ELR (cell line): ENCODE measurements at regions not wholly inside any gene's neighbourhood (a gene's known extent, or its start where the extent isn't known, plus 50 kb on each side); places are given as distances from the start of the nearest gene placed in this dataset.
A peak's percentile ranks its signal among the peaks of the same experiment; 100 is the strongest.
"Not testable (repeated sequence)": the region's sequence is repeated elsewhere in the genome, so short reads cannot be mapped to it uniquely, and the experiment has no call there.

Experiments used
- DNase-seq: peaks from one replicate; pipeline ENCODE4 v3.0.0-alpha.2; 2015; ENCODE audit warnings: low read depth

DNA sequence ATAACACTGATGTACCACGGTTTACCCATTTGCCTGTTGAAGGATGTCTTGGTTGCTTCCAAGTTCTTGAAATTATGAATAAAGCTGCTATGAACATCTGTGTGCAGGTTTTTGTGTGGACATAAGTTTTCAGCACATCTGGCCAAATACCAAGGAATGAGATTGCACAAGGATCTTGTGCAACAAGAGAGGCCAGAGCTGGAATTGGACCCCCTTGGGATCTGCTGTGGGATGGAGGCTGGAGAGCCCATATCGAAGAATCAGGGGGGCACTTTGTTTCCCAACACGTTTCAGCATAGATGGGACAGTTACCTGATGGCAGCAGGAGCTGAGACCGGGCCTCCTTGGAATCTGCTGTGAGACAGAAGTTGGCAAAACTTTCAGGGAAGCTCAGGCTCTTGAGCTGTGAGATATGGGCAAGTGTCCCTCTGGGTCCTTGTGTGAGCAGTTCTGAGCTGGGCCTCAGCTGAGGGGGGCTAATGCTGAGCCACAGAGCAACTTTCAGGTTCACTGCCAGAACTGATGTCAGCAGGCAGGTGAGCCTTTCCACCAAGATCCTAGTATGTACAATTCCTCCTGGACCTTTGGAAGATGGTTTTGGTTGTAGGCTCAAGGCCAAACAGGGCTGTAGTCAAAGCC lies 115.2 kb upstream of the RAB18 start:
- DNase-seq, result no peak

DNA sequence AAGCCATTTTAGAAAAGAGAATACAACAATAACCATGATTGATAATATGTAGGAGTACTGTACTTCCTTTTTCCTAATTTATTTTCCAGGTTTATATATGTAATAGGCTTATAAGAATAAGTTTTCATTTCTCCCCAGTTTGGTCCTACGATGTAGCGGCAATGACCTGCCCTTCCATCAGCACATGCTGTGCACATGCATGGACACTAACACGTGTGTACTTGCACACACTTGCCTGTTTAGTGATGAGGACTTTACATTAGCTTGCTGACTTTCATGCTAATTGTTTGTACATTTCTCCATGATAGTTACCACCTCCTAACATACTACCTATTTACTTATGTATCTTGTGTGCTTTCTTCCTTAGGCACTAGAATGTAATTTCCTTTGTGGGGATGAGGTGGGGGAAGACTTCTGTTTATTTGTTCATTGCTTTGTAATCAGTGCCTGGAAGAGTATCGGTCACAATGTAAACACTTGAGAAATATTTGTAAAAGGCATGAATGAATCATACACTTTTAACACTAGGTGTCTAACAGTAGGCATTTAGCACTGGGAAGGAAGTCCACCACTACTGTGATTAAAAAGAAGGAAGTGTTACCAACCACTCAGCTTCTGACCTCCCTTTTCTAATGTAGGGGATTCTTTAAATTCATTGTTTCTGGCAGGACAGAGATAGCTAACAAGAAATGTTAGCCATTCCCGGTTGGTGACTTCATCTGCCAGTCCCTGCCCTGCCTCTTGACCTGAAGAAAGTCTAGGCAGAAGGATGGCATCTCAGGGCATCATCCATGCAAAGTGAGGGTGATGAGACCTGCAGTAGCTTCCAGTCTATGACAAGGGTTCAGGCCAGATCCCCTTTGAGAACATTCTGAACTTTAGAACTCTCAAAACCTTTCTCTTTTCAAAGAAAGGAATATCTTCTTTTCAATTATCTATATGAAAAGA lies 120.2 kb upstream of the RAB18 start:
- peak; percentile 54 for DNase-seq

GRCh38 chr10:27382176-27382575 lies 121.9 kb upstream of the RAB18 start:
- DNase-seq, result no peak

DNA sequence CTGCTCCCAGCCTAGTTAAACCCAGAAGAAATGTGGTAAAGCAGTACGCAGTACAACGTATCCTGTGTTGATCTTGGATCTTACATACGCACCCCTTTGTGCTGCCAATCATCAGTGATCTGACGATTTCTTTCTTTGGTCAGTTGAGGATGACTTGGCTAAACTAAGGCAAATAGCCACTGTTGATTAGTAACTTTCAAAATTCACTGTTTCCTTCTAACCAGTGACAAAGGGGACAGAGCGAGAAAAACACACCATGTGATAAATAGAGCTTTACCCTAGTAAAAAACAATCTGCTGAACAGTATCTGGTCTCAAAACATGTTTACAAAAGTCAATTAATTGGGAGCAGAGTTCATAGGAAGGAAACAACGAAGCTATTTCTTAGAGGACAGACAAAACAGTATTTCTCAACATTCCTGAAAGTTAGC lies 123.2 kb upstream of the RAB18 start:
- DNase-seq, result no peak

DNA sequence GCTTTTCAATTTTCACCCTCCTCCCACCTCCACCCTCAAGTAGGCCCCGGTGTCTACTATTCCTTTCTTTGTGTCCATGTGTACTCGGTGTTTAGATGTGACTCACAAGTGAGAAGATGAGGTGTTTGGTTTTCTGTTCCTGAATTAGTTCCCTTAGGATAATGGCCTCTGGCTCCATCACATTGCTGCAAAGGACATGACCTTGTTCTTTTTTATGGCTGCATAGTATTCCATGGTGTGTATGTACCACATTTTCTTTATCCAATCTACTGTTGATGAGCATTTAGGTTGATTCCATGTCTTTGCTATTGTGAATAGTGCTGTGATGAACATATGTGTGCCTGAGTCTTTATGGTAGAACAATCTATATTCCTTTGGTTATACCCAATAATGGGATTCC lies 125.1 kb upstream of the RAB18 start:
- DNase-seq, result not testable (repeated sequence)

DNA sequence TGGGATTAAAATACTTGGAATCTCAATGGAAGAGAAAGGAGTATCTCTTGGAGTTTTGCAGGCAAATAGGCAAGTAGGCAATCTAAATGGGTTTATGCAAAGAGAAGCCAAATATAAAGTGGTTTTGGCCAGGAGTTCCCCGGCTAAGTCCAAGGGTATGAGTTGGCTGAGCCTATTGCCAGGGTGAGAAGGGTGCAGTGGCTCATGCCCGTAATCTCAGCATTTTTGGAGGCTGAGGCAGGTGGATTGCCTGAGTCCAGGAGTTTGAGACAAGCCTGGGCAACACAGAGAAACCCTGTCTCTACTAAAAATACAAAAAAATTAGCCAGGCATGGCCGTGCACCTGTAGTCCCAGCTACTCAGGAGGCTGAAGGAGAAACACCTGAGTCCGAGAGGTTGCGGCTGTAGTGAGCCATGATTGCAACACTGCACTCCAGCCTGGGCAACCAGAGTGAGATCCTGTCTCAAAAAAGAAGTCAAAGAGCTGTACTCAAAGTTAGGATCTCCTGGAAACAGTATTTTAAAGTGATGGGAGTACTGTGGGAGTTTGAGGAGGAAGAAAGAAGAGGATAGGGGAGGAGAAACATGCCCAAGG lies 130.4 kb upstream of the RAB18 start:
- DNase-seq, result no peak

DNA sequence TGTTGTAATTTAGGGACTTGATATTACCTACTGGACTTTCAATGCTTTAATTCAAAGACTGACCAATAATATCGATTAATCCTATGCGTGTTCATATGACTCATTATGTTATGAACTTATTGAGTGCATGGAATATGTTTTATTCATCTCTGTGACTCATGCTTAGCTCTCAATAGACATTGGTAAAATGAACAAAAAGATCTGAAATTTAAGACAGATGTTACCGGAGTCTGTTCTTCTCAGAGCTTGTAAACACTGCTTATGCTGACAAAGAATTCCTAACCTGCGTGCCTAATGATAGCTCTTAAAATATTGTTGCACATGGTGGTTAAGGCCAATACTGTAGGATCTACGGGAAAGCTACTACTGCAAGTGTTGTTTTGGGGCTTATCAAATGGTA lies 131.5 kb upstream of the ACBD5 start:
- peak; percentile 28 for DNase-seq

DNA sequence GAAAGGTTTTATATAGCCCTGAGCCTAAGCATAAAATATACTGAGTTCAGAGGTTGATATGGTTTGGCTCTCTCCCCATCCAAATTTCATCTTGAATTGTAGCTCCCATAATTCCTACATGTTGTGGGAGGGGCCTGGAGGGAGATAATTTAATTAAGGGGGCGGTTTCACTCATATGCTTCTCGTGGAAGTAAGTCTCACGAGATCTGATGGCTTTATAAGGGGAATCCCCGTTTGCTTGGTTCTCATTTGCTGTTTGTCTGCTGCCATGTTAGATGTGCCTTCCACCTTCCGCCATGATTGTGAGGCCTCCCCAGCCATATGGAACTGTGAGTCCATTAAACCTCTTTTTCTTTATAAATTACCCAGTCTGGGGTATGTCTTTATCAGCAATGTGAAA lies 130.8 kb upstream of the ACBD5 start:
- not testable (repeated sequence) for DNase-seq

DNA sequence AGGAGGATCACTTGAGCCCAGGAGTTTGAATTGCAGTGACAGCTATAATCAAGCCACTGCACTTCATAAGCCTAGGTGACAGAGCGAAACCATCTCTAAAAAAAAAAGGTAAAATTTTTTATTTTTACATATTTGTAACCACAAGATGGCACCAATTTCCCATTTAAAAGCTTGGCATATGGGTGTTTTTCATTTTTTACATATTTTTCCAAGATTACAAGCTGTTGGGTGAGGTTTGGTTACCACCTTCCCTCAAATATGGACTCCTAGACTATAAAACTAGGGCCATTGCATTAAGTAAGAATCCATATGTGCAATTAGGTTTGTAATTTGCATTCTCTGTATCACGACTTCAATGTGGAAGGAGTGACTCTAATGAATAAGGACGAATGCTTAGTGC lies 129.3 kb upstream of the ACBD5 start:
- peak; percentile 40 for DNase-seq

GRCh38 chr10:27368706-27369105 lies 128.1 kb upstream of the ACBD5 start:
- DNase-seq, result no peak

- no peak for DNase-seq
Observed at GRCh38 chr10:27366769-27367168, 126.2 kb upstream of the ACBD5 start.

DNA sequence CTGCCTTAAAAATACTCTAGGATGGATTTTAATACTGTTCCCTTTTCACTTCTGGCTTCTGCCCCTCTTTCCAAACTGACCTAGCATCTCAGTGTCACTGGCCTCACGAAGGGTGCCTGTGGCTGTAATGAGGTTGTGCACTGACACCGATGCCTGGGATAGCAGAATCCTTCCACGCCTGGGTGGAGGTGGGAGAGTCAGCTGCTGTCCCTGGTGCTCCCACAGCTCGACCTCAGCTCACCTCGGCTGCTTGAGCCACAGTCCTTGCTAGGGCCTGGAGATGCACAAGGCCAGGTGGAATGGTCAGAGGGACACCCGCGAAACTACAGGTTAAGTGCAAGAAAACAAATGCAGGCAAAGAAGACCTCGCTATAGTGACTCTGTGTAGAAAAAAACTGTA lies 123.4 kb upstream of the ACBD5 start:
- DNase-seq, result no peak

GRCh38 chr10:27360581-27361172 lies 120.1 kb upstream of the ACBD5 start:
- peak; percentile 68 for DNase-seq

- no peak for DNase-seq
Observed at GRCh38 chr10:27359792-27360355, 119.3 kb upstream of the ACBD5 start.

DNA sequence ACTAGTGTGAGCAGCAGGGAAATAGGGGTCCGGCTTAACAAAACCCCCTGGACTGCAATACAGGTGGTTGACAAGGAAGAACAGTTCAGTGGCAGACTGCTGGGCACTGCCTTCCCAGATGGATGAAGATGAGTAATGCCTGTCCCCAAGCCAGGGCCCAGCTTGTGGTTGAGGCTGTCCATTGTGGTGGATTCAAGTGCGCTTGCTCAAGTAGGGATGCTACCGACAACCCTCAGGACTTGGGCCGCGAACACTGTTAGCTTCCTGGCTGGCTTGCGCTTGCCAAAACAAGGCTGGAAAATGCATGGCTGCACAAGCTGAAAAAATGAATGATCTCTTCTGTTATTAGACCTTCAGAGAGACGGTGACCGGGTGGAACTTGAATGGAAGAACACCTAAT lies 116.1 kb upstream of the ACBD5 start:
- DNase-seq, result no peak

DNA sequence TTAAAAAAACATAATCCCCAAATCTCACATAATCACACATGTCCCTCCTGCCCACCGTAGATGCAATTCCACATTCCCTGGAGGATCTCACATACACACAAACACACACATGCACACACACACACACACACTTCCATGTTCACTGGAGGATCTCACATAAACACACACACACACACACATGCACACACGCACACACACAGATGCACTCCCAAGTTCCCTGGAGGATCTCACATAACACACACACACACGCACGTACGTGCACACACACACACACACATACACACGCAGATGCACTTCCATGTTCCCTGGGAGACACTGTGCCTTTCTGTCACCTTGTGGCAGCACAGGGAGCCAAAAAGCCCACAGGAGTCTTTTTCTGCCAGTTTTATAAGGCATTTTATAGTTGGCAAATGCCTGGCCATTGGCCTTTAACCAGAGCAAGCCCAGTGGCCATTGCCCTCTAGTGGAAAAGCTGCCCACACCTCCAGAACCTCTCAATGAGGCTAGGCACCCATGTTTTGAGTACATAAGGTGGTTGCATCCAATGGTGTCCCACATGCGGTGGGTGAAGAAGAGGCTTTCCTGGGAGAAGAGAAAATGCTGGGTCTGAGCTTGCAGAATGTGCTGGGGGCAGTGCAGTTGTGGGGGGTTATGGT lies 115.4 kb upstream of the ACBD5 start:
- DNase-seq, result peak; percentile 10

GRCh38 chr10:27354643-27355270 lies 114.2 kb upstream of the ACBD5 start:
- not testable (repeated sequence) for DNase-seq

DNA sequence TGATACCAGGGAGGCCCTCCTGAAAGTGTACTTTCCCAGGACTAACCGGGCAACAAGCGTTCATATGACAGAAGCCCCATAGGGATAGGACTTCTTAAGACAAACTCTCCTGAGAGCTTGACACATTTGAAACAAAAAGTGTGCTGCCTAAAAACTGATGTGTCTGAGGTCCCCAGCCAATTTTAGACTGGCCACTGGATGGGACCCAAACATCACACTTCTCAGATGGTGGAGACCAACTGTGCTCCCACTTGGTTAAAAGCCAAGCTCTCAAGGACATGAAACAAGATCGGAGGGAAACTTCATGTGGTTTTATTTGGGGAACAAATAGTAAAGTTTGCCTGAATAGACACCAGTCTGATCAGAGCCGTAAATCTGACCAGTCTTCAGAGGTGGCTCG lies 113.5 kb upstream of the ACBD5 start:
- DNase-seq, result not testable (repeated sequence)

GRCh38 chr10:27349987-27350386 lies 109.4 kb upstream of the ACBD5 start:
- DNase-seq, result no peak

DNA sequence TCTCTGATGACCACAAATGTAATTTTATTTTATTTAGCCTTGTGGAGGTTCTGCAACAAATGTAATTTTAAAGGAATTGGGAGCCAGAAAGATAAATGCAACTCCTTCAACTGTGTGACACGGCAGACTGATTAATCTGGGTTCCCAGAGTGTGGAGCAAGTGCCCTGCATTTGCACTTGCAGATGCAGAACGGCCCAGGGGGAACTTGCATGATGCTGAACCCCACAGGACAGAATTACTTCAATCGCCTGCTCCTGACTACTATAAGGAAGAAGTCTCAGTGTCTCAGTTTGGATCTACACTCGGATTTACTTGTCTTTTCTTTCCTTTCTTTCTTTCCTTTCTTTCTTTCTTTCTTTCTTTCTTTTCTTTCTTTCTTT lies 107.2 kb upstream of the ACBD5 start:
- not testable (repeated sequence) for DNase-seq

- no peak for DNase-seq
Observed at GRCh38 chr10:27345455-27345920, 104.9 kb upstream of the ACBD5 start.
